ENCODE measurements at regions not wholly inside any gene's neighbourhood (a gene's known extent, or its start where the extent isn't known, plus 50 kb on each side); places are given as distances from the start of the nearest gene placed in this dataset.

- ATAC-seq (no peak), DNase-seq (ENCODE audit: extremely low read depth in 1 of 4, low spot score in 3 of 4) (peak in 1 of 4 experiments; percentile 3), FAIRE-seq (no peak)
- H3K4me1 ChIP-seq (replicated peaks in 1 of 2; ENCODE audit: control insufficient read depth in 2 of 2, insufficient read depth in 2 of 2, low read length in 2 of 2) = no peaks in the 10 kb centered on the region
- H3K36me3 ChIP-seq (ENCODE audit: control insufficient read depth, insufficient read depth, low read length) = no peaks in the 10 kb centered on the region
- H3K4me2 ChIP-seq (ENCODE audit: insufficient read depth, low read length) = no peak overlapping the region
- no peaks in the 10 kb centered on the region for H3K9me1 ChIP-seq (ENCODE audit: control insufficient read depth, insufficient read depth, low read length)
- H3K27me3 ChIP-seq (ENCODE audit: control insufficient read depth in 2 of 2, insufficient read depth in 2 of 2, low read length in 2 of 2) = no peaks in the 10 kb centered on the region
- in situ Hi-C loops (cut with MboI) (no loop called here), intact Hi-C loops (cut with micrococcal nuclease) (loop anchor here (2.0 kb wide), 1 partner anchor 376 kb away; no protein-coding TSS in a partner anchor)
- H3K9ac ChIP-seq (ENCODE audit: insufficient read depth in 1 of 2, low read depth in 2 of 2, low read length in 2 of 2) = no peak overlapping the region
- H3K79me2 ChIP-seq (ENCODE audit: control insufficient read depth, insufficient read depth, low read length) = no peaks in the 10 kb centered on the region
- no peak overlapping the region for H3K27ac ChIP-seq (ENCODE audit: extremely low read depth, low read depth, low read length)
- CTCF ChIA-PET (ENCODE audit: low intra/inter-chr PET ratio) = interaction anchor here (0.7 kb wide), 1 partner anchor 377 kb away, joined by 3 read pairs; no protein-coding TSS in a partner anchor
- no peaks in the 10 kb centered on the region for H4K20me1 ChIP-seq (replicated peaks; ENCODE audit: control insufficient read depth, insufficient read depth, low read length)
- H3K9me3 ChIP-seq (replicated peaks; ENCODE audit: control insufficient read depth, insufficient read depth, low read depth, low read length) = no peaks in the 10 kb centered on the region
- no TSS peak for BruUV-seq (replicated peaks)
- H2AFZ ChIP-seq (ENCODE audit: low read depth, low read length) = no peak overlapping the region
- no peak overlapping the region for H3K4me3 ChIP-seq
- POLR2A ChIA-PET = no interaction called here
- TF ChIP-seq BHLHE40 (IDR thresholded peaks at IDR 0.05; ENCODE audit: low read length) (no peak), ZNF561 (CRISPR knock-in tag; conservative IDR thresholded peaks at IDR 0.05) (no peak), RAD21 (CRISPR knock-in tag; conservative IDR thresholded peaks at IDR 0.05 in 1 of 2, IDR thresholded peaks at IDR 0.05 in 1 of 2) (peak; percentile 21 to 43; a peak in 3 of 4 replicates), CTCF (IDR thresholded peaks at IDR 0.05 in 2 of 3, conservative IDR thresholded peaks at IDR 0.05 in 1 of 3; ENCODE audit: insufficient read depth in 2 of 3, low read depth in 1 of 3, low read length in 3 of 3) (peak in 1 of 3 experiments; percentile 32; a peak in 2 of 6 replicates), PHB (CRISPR knock-in tag; IDR thresholded peaks at IDR 0.05) (no peak)
- 6% methylated on average over 2 of the region's 3 CpGs for WGBS (ENCODE audit: insufficient coverage, low coverage, missing lambda C conversion rate)
These were observed 238.5 kb upstream of the ERBB4 start for GRCh38 chr2:212777020-212777491.

All from K562 (cell line).